Fibroblast of lung (primary cell): ENCODE measurements at regions not wholly inside any gene's neighbourhood (a gene's known extent, or its start where the extent isn't known, plus 50 kb on each side); places are given as distances from the start of the nearest gene placed in this dataset.

Experiments used
- DNase-seq, 2 donors: peaks; one replicate each; pipeline versions ENCODE4 v3.0.0 to v3.0.0-alpha.2; 2010; ENCODE audit warnings: low read depth in 2 of 2
- H2AFZ ChIP-seq: 2 replicates; pipeline ENCODE4 v1.5.1; 2012; ENCODE audit warnings: low read length, control low read depth, inconsistent platforms
- H3K27ac ChIP-seq: 2 replicates; pipeline ENCODE4 v1.5.1; 2011; ENCODE audit warnings: low read length, control low read depth; ENCODE audit not compliant: insufficient read depth
- H3K27me3 ChIP-seq: 2 replicates; pipeline ENCODE4 v1.5.1; 2011; ENCODE audit warnings: mild to moderate bottlenecking, low read length; ENCODE audit not compliant: control insufficient read depth, insufficient read depth
- H3K36me3 ChIP-seq: 2 replicates; pipeline ENCODE4 v1.5.1; 2011; ENCODE audit warnings: low read length; ENCODE audit not compliant: control insufficient read depth, insufficient read depth
- H3K4me1 ChIP-seq: 2 replicates; pipeline ENCODE4 v1.5.1; 2011; ENCODE audit warnings: low read length; ENCODE audit not compliant: control insufficient read depth, insufficient read depth; ENCODE audit errors: extremely low read depth
- H3K4me2 ChIP-seq: 2 replicates; pipeline ENCODE4 v1.5.1; 2011; ENCODE audit warnings: low read length, control low read depth; ENCODE audit not compliant: insufficient read depth; ENCODE audit errors: extremely low read depth
- H3K4me3 ChIP-seq, 4 experiments: fragments of 200-600 bp in 1 of 4; sonication (generic) in 1 of 4; replicated peaks in 1 of 4; 2 replicates each; pipeline ENCODE4 v1.5.1; 2011 to 2016; ENCODE audit warnings: low read length in 4 of 4, low read depth in 3 of 4, mild to moderate bottlenecking in 3 of 4, control low read depth in 2 of 4, inconsistent platforms in 1 of 4, mixed read lengths in 1 of 4; ENCODE audit not compliant: insufficient read depth in 1 of 4; ENCODE audit errors: control extremely low read depth in 1 of 4
- H3K79me2 ChIP-seq: 2 replicates; pipeline ENCODE4 v1.5.1; 2012; ENCODE audit warnings: mild to moderate bottlenecking, low read length, inconsistent platforms; ENCODE audit not compliant: control insufficient read depth, insufficient read depth
- H3K9ac ChIP-seq: 2 replicates; pipeline ENCODE4 v1.5.1; 2011; ENCODE audit warnings: mild to moderate bottlenecking, low read length, control low read depth; ENCODE audit not compliant: insufficient read depth
- H3K9me3 ChIP-seq: 2 replicates; pipeline ENCODE4 v1.5.1; 2012; ENCODE audit warnings: low read depth, low read length; ENCODE audit not compliant: control insufficient read depth, insufficient read depth
- H4K20me1 ChIP-seq: 2 replicates; pipeline ENCODE4 v1.5.1; 2011; ENCODE audit warnings: low read length; ENCODE audit not compliant: control insufficient read depth, insufficient read depth; ENCODE audit errors: extremely low read depth
- CTCF ChIP-seq, 2 donors: IDR thresholded peaks in 1 of 2; conservative IDR thresholded peaks in 1 of 2; 1 replicate in 1 of 2; 2 replicates in 1 of 2; pipeline ENCODE4 v1.5.1; 2011 to 2012; ENCODE audit warnings: low read length in 2 of 2, control low read depth in 1 of 2, inconsistent platforms in 1 of 2, low read depth in 1 of 2, mild to moderate bottlenecking in 1 of 2
- EZH2 ChIP-seq: IDR thresholded peaks from 2 replicates; pipeline ENCODE4 v1.5.1; 2012; ENCODE audit warnings: low read length, control low read depth, mild to moderate bottlenecking; ENCODE audit errors: missing control alignments

- no peak for TF ChIP-seq CTCF (conservative IDR thresholded peaks at IDR 0.05 in 1 of 2, IDR thresholded peaks at IDR 0.05 in 1 of 2; ENCODE audit: low read depth in 1 of 2, low read length in 2 of 2)
- TF ChIP-seq EZH2 = no peak
- H3K9me3 ChIP-seq = no peaks in the 10 kb centered on the region
Observed at GRCh38 chr19:32223106-32223505, 122.3 kb upstream of the ZNF507 start.

GRCh38 chr19:32223595-32224370 is 121.6 kb upstream of the ZNF507 start:
- Histone ChIP-seq H3K4me1 (no peaks in the 10 kb centered on the region), H2AFZ (no peak overlapping the region), H3K4me3 (no peak overlapping the region), H3K36me3 (no peaks in the 10 kb centered on the region), H3K9me3 (no peaks in the 10 kb centered on the region), H3K4me2 (no peak overlapping the region), H4K20me1 (peaks cover 1% of the 10 kb centered on the region), H3K27me3 (no peaks in the 10 kb centered on the region), H3K27ac (no peak overlapping the region), H3K79me2 (no peaks in the 10 kb centered on the region), H3K9ac (no peak overlapping the region)
- TF ChIP-seq EZH2 = no peak
- no peak for TF ChIP-seq CTCF (conservative IDR thresholded peaks at IDR 0.05 in 1 of 2, IDR thresholded peaks at IDR 0.05 in 1 of 2; ENCODE audit: low read depth in 1 of 2, low read length in 2 of 2)
- no peak for DNase-seq

More at GRCh38 chr19:32223106-32223505, 122.3 kb upstream of the ZNF507 start:
- Histone ChIP-seq H3K79me2 (no peaks in the 10 kb centered on the region), H3K4me1 (no peaks in the 10 kb centered on the region), H3K27ac (no peak overlapping the region), H3K9ac (no peak overlapping the region), H3K4me3 (no peak overlapping the region), H2AFZ (no peak overlapping the region), H3K27me3 (no peaks in the 10 kb centered on the region), H3K4me2 (no peak overlapping the region), H3K36me3 (no peaks in the 10 kb centered on the region), H4K20me1 (peaks cover 1% of the 10 kb centered on the region)
- no peak for DNase-seq

GRCh38 chr19:32224371-32225244 is 120.8 kb upstream of the ZNF507 start:
- Histone ChIP-seq H3K4me3 (peak overlapping the region in 2 of 4 experiments; percentile 6 to 17), H3K4me1 (no peaks in the 10 kb centered on the region), H3K9ac (no peak overlapping the region), H3K36me3 (no peaks in the 10 kb centered on the region), H3K27me3 (no peaks in the 10 kb centered on the region), H2AFZ (no peak overlapping the region), H3K4me2 (peak overlapping the region; percentile 66), H3K27ac (no peak overlapping the region), H4K20me1 (peaks cover 1% of the 10 kb centered on the region), H3K9me3 (no peaks in the 10 kb centered on the region), H3K79me2 (no peaks in the 10 kb centered on the region)
- TF ChIP-seq EZH2 (no peak), CTCF (conservative IDR thresholded peaks at IDR 0.05 in 1 of 2, IDR thresholded peaks at IDR 0.05 in 1 of 2; ENCODE audit: low read depth in 1 of 2, low read length in 2 of 2) (peak; percentile 54 to 98)
- peak; percentile 7 to 42 for DNase-seq
